ENCODE measurements at regions not wholly inside any gene's neighbourhood (a gene's known extent, or its start where the extent isn't known, plus 50 kb on each side); places are given as distances from the start of the nearest gene placed in this dataset.
A peak's percentile ranks its signal among the peaks of the same experiment; 100 is the strongest.

GRCh38 chr14:80146941-80147340, 64.4 kb downstream of the DIO2 start:
- DNase-seq (ENCODE audit: low spot score), result no peak

GRCh38 chr14:80136358-80136757, 74.9 kb downstream of the DIO2 start:
- no peak for DNase-seq (ENCODE audit: low spot score)

GRCh38 chr14:80135305-80136088, 75.8 kb downstream of the DIO2 start:
- no peak for DNase-seq (ENCODE audit: low spot score)

- DNase-seq (ENCODE audit: low spot score), result no peak
Measured at GRCh38 chr14:80134321-80134720, 77.0 kb downstream of the DIO2 start.

GRCh38 chr14:80133457-80133856, 77.8 kb downstream of the DIO2 start:
- DNase-seq (ENCODE audit: low spot score), result no peak

GRCh38 chr14:80127466-80127865, 83.8 kb downstream of the DIO2 start:
- DNase-seq (ENCODE audit: low spot score), result no peak

GRCh38 chr14:80124794-80125193, 86.5 kb downstream of the DIO2 start:
- no peak for DNase-seq (ENCODE audit: low spot score)

- no peak for DNase-seq (ENCODE audit: low spot score)
Measured at GRCh38 chr14:80117876-80118275, 93.4 kb downstream of the DIO2 start.

- no peak for DNase-seq (ENCODE audit: low spot score)
Measured at GRCh38 chr14:80116157-80116556, 95.1 kb downstream of the DIO2 start.

- DNase-seq (ENCODE audit: low spot score), result peak; percentile 15
Measured at GRCh38 chr14:80110721-80111120, 100.6 kb downstream of the DIO2 start.

GRCh38 chr14:80109055-80109454, 102.2 kb downstream of the DIO2 start:
- DNase-seq (ENCODE audit: low spot score), result no peak

GRCh38 chr14:80108430-80108829, 102.9 kb downstream of the DIO2 start:
- DNase-seq (ENCODE audit: low spot score), result no peak

- no peak for DNase-seq (ENCODE audit: low spot score)
Measured at GRCh38 chr14:80105488-80105994, 105.8 kb downstream of the DIO2 start.

- DNase-seq (ENCODE audit: low spot score), result no peak
Measured at GRCh38 chr14:80101835-80102234, 109.5 kb downstream of the DIO2 start.

- DNase-seq (ENCODE audit: low spot score), result peak; percentile 63
Measured at GRCh38 chr14:80100681-80101080, 110.6 kb downstream of the DIO2 start.

GRCh38 chr14:80095623-80096022, 115.7 kb downstream of the DIO2 start:
- peak; percentile 8 for DNase-seq (ENCODE audit: low spot score)

GRCh38 chr14:80087411-80087810, 123.9 kb downstream of the DIO2 start:
- no peak for DNase-seq (ENCODE audit: low spot score)

GRCh38 chr14:80084196-80084595, 127.1 kb downstream of the DIO2 start:
- DNase-seq (ENCODE audit: low spot score), result no peak

- DNase-seq (ENCODE audit: low spot score), result peak; percentile 26
Measured at GRCh38 chr14:80080601-80081000, 130.7 kb downstream of the DIO2 start.

- no peak for DNase-seq (ENCODE audit: low spot score)
Measured at GRCh38 chr14:80078501-80078900, 132.8 kb downstream of the DIO2 start.

- DNase-seq (ENCODE audit: low spot score), result no peak
Measured at GRCh38 chr14:80077262-80077661, 134.0 kb downstream of the DIO2 start.

GRCh38 chr14:80074900-80075574, 136.3 kb downstream of the DIO2 start:
- no peak for DNase-seq (ENCODE audit: low spot score)

GRCh38 chr14:80059041-80059440, 152.3 kb downstream of the DIO2 start:
- no peak for DNase-seq (ENCODE audit: low spot score)

GRCh38 chr14:80056497-80056801, 154.9 kb downstream of the DIO2 start:
- DNase-seq (ENCODE audit: low spot score), result no peak
